Body of pancreas (tissue), 4 donors: ENCODE measurements at regions not wholly inside any gene's neighbourhood (a gene's known extent, or its start where the extent isn't known, plus 50 kb on each side); places are given as distances from the start of the nearest gene placed in this dataset.
"Not testable (repeated sequence)": the region's sequence is repeated elsewhere in the genome, so short reads cannot be mapped to it uniquely, and the experiment has no call there.

Source experiments
- ATAC-seq: fragments of 150-250 bp; one replicate; pipeline ENCODE4 v1.9.1; 2016
- DNase-seq, 4 donors: peaks; one replicate each; pipeline ENCODE4 v3.0.0-alpha.2; 2019
- H3K27ac ChIP-seq, 4 donors: fragments of 200-600 bp; sonication (generic); 1 replicate in 3 of 4; 2 replicates in 1 of 4; pipeline versions ENCODE4 v1.5.1 to v1.6.1; 2016 to 2019; ENCODE audit warnings: mild to moderate bottlenecking in 1 of 4, mixed read lengths in 1 of 4, moderate library complexity in 1 of 4
- H3K27me3 ChIP-seq, 2 donors: fragments of 200-600 bp; sonication (generic); one replicate each; pipeline ENCODE4 v1.6.0; 2016; ENCODE audit warnings: mild to moderate bottlenecking in 1 of 2
- H3K36me3 ChIP-seq, 2 donors: fragments of 200-600 bp; sonication (generic); replicated peaks in 1 of 2; 2 replicates each; pipeline ENCODE4 v1.5.1; 2016; ENCODE audit warnings: low read depth in 2 of 2; ENCODE audit not compliant: insufficient read depth in 1 of 2
- H3K4me1 ChIP-seq: fragments of 200-600 bp; sonication (generic); one replicate; pipeline ENCODE4 v1.6.0; 2016
- H3K4me3 ChIP-seq, 2 donors: fragments of 200-600 bp; sonication (generic); 1 replicate in 1 of 2; 2 replicates in 1 of 2; pipeline ENCODE4 v1.5.1; 2016 to 2019
- H3K9me3 ChIP-seq, 3 donors: fragments of 200-600 bp; sonication (generic); 1 replicate in 2 of 3; 2 replicates in 1 of 3; pipeline ENCODE4 v1.5.1; 2016
- POLR2A ChIP-seq, 3 donors: fragments of 450-650 bp; IDR thresholded peaks; one replicate each; pipeline ENCODE4 v1.6.1; 2016; ENCODE audit warnings: antibody characterized with exemption in 3 of 3, mild to moderate bottlenecking in 2 of 3
- WGBS, 2 donors: methylation state at CpG; one replicate each; pipeline ENCODE4 v1.1.5; 2017; 5-methylcytosine and 5-hydroxymethylcytosine counted together
- intact Hi-C: fragments of 100-400 bp; cut with DNase I; formaldehyde crosslinking; loops from one replicate; pipeline ENCODE4 v1.15.1; 2023
- TF ChIP-seq, protein P1 (sequence below), 7 experiments: fragments of 450-650 bp in 4 of 7; fragments of 200-600 bp in 3 of 7; sonication (generic) in 3 of 7; IDR thresholded peaks; one replicate each; pipeline ENCODE4 v1.5.1; 2016 to 2019; ENCODE audit warnings: antibody characterized with exemption in 7 of 7

DNA sequence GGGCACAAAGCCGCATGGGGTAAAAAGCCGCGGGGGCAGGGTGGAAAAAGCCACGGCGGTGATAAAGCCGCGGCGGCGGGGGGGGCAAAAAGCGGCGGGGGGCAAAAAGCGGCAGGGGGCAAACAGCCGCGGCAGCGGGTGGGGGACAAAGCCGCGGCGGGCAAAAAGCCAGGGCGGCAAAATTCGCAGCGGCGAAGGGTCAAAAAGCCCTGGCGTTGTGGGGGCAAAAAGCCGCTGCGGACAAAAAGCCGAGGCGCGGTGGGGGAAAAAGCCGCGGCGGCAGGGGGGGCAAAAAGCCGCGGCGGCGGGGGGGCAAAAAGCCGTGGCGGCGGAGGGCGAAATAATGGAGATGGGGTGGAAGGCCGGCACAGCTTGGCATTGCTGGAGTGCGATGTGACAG, 3902.9 kb downstream of the SRGAP2C start:
- H3K4me3 ChIP-seq: no peak overlapping the region
- 32 to 40% methylated on average over 31 to 41 of the region's 41 CpGs for WGBS, 2 donors
- intact Hi-C loops: no loop called here
- H3K27ac ChIP-seq: no peak overlapping the region
- no peak for DNase-seq
- ATAC-seq: no peak
- H3K9me3 ChIP-seq: peaks cover 0 to 20% (median 3%) of the 10 kb centered on the region in 3 donors
- TF ChIP-seq, protein P1, sequence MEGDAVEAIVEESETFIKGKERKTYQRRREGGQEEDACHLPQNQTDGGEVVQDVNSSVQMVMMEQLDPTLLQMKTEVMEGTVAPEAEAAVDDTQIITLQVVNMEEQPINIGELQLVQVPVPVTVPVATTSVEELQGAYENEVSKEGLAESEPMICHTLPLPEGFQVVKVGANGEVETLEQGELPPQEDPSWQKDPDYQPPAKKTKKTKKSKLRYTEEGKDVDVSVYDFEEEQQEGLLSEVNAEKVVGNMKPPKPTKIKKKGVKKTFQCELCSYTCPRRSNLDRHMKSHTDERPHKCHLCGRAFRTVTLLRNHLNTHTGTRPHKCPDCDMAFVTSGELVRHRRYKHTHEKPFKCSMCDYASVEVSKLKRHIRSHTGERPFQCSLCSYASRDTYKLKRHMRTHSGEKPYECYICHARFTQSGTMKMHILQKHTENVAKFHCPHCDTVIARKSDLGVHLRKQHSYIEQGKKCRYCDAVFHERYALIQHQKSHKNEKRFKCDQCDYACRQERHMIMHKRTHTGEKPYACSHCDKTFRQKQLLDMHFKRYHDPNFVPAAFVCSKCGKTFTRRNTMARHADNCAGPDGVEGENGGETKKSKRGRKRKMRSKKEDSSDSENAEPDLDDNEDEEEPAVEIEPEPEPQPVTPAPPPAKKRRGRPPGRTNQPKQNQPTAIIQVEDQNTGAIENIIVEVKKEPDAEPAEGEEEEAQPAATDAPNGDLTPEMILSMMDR (IDR thresholded peaks at IDR 0.05): no peak
- TF ChIP-seq POLR2A (IDR thresholded peaks at IDR 0.05): no peak
- no peaks in the 10 kb centered on the region for H3K36me3 ChIP-seq
- H3K27me3 ChIP-seq: no peaks in the 10 kb centered on the region
- H3K4me1 ChIP-seq: no peaks in the 10 kb centered on the region

DNA sequence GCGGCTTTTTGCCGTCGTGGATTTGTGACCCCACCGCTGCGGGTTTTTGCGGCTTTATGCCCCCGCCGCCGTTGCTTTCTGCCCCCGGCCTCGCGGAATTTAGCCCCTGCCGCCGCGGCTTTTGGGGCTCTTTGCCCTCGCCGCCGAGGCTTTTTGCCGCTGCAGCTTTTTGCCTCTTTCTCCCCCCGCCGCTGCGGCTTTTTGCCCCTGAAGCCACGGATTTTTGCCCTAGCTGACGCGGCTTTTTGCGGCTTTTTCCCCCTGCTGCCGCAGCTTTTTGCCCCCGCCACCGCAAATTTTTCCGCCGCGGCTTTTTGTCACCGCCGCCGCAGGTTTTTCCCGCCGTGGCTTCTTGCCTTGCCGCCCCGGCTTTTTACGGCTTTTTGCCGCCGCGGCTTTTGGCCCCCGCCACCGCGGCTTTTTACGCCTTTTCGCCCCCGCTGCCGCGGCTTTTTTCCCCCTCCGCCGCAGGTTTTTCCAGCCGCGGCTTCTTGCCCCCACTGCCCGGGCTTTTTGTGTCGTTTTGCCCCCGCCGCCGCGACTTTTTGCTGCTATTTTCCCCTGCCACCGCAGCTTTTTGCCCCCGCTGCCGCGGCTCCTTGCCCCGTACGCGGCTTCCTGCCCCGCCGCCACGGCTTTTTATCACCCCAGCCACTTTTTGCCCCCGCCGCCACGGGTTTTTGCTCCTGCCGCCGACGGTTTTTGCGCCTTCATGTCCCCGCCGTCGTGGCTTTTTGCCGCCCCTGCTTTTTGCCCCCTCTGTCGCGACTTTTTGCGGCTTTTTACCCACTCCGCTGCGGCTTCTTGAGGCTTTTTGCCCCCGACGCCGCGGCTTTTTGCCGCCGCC, 3933.6 kb downstream of the SRGAP2C start:
- intact Hi-C loops: no loop called here
- 51 to 62% methylated on average over 84 to 93 of the region's 93 CpGs for WGBS, 2 donors
- Histone ChIP-seq H3K4me3 (no peak overlapping the region), H3K27ac (no peak overlapping the region), H3K4me1 (no peaks in the 10 kb centered on the region), H3K36me3 (no peaks in the 10 kb centered on the region), H3K9me3 (peaks cover 0 to 15% (median 0%) of the 10 kb centered on the region in 3 donors), H3K27me3 (no peaks in the 10 kb centered on the region)
- no peak for DNase-seq
- TF ChIP-seq, protein P1 (IDR thresholded peaks at IDR 0.05): no peak
- TF ChIP-seq POLR2A (IDR thresholded peaks at IDR 0.05): no peak
- no peak for ATAC-seq

DNA sequence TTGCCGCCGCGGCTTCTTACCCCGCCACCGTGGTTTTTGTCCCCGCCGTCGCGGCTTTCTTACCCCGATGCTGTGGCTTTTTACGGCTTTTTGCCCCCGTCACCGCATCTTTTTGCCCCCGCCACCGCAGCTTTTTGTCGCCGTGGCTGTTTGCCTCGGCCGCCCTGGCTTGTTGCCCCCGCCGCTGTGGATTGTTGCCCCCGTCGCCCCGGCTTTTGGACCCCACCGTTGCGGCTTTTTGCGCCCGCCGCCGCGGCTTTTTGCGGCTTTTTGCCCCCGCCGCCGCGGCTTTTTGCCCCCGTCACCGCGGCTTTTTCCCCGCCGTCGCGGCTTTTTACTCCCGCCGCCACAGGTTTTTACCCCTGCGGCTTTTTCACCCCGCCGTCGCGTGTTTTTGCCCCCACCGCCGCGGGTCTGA, 3934.3 kb downstream of the SRGAP2C start:
- intact Hi-C loops: no loop called here
- ATAC-seq: no peak
- Histone ChIP-seq H3K9me3 (peaks cover 0 to 22% (median 0%) of the 10 kb centered on the region in 3 donors), H3K4me3 (no peak overlapping the region), H3K36me3 (no peaks in the 10 kb centered on the region), H3K4me1 (no peaks in the 10 kb centered on the region), H3K27me3 (no peaks in the 10 kb centered on the region), H3K27ac (no peak overlapping the region)
- TF ChIP-seq, protein P1 (IDR thresholded peaks at IDR 0.05): no peak
- no peak for TF ChIP-seq POLR2A (IDR thresholded peaks at IDR 0.05)
- no peak for DNase-seq
- 54 to 68% methylated on average over 44 to 53 of the region's 53 CpGs for WGBS, 2 donors

DNA sequence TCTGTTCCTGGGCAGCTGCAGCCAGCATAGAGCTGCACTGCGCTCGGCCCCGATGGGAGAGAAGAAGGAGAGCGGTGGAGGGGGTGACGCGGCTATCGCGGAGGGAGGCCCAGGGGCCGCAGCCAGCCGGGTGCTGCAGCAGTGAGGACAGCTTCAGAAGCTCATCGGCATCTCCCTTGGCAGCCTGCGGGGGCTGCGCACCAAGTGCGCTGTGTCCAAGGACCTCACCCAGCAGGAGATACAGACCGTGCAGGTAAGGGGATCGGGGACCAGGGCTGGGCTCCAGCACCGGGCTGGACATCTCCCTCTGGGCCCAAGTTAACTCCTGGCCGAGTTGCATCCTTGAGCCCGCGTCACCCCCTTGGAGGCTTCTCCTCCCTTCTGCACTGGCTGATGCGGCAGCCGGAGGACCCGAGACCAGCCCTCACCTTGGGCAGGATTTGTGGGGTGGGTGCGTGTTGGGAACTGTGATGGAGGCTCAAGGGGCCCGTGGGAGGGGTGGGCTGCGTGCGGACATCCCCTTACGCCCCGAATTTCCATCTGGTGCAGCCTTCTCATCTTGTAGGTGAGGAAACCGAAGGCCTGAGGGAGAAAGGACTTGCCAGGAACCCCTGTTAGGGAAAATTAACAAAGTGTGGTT, 3934.9 kb downstream of the SRGAP2C start:
- H3K4me3 ChIP-seq, H3K27me3 ChIP-seq, H3K4me1 ChIP-seq, H3K27ac ChIP-seq, DNase-seq, ATAC-seq, H3K36me3 ChIP-seq, intact Hi-C loops: not testable (repeated sequence)
- 65 to 86% methylated on average over 6 to 24 of the region's 30 CpGs for WGBS, 2 donors
- H3K9me3 ChIP-seq: peaks cover 0 to 23% (median 0%) of the 10 kb centered on the region in 3 donors

DNA sequence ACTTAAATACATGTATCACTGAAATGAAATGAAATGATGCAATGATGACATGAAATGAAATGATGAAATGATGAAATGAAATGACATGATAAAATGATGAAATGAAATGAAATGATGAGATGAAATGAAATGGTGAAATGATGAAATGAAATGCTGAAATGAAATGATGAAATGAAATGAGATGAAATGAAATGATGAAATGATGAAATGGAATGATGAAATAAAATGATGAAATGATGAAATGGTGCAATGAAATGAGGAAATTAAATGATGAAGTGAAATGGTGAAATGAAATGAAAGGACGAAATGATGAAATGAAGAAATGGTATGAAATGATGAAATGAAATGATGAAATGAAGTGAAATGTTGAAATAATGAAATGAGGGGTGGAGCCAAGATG, 3937.8 kb downstream of the SRGAP2C start:
- peaks cover 0 to 23% (median 0%) of the 10 kb centered on the region in 3 donors for H3K9me3 ChIP-seq
- H3K27me3 ChIP-seq, H3K36me3 ChIP-seq, H3K4me3 ChIP-seq, DNase-seq, H3K27ac ChIP-seq, ATAC-seq, H3K4me1 ChIP-seq, intact Hi-C loops: not testable (repeated sequence)
- WGBS, 2 donors: 24 to 25% methylated on average over 1 of the region's 1 CpG
